Gastroesophageal sphincter (tissue), 3 donors: ENCODE measurements at regions not wholly inside any gene's neighbourhood (a gene's known extent, or its start where the extent isn't known, plus 50 kb on each side); places are given as distances from the start of the nearest gene placed in this dataset.

Source experiments
- POLR2A ChIP-seq, 2 donors: fragments of 450-650 bp; IDR thresholded peaks; one replicate each; pipeline ENCODE4 v1.6.1; 2017; ENCODE audit warnings: antibody characterized with exemption in 2 of 2, mild to moderate bottlenecking in 2 of 2, moderate library complexity in 1 of 2
- POLR2AphosphoS5 ChIP-seq: sonication (generic); formaldehyde crosslinking; IDR thresholded peaks from one replicate; pipeline ENCODE4 v1.6.1; 2017; ENCODE audit warnings: antibody characterized with exemption
- TF ChIP-seq, protein P1 (sequence below), 4 experiments: fragments of 200-600 bp in 2 of 4; fragments of 450-650 bp in 2 of 4; sonication (generic) in 1 of 4; IDR thresholded peaks; one replicate each; pipeline ENCODE4 v1.5.1; 2017 to 2019; ENCODE audit warnings: antibody characterized with exemption in 4 of 4, mild to moderate bottlenecking in 2 of 4, moderate library complexity in 2 of 4

DNA sequence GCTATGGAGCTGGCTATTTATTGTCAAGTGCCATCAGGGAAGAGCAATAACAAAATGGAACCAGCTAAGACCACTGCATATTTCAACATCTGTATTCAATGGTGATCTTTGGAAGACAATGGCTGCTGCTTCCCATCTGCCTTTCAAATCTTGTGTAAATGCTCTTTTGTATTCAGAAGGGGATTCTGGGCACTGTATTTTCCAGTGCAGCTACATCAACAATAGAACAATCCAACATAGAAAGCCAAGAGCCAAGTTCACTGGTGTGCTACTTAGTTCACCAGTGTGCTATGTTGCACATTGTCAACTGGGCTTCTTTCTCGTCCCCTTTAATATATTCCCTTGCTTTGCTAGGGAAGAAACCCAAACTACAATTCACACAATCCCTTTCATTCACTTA is 128.8 kb upstream of the OR4E1 start:
- TF ChIP-seq, protein P1, sequence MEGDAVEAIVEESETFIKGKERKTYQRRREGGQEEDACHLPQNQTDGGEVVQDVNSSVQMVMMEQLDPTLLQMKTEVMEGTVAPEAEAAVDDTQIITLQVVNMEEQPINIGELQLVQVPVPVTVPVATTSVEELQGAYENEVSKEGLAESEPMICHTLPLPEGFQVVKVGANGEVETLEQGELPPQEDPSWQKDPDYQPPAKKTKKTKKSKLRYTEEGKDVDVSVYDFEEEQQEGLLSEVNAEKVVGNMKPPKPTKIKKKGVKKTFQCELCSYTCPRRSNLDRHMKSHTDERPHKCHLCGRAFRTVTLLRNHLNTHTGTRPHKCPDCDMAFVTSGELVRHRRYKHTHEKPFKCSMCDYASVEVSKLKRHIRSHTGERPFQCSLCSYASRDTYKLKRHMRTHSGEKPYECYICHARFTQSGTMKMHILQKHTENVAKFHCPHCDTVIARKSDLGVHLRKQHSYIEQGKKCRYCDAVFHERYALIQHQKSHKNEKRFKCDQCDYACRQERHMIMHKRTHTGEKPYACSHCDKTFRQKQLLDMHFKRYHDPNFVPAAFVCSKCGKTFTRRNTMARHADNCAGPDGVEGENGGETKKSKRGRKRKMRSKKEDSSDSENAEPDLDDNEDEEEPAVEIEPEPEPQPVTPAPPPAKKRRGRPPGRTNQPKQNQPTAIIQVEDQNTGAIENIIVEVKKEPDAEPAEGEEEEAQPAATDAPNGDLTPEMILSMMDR (IDR thresholded peaks at IDR 0.05) = no peak
- TF ChIP-seq POLR2A (IDR thresholded peaks at IDR 0.05) (no peak), POLR2AphosphoS5 (no peak)
